Stimulated activated CD4-positive, alpha-beta T cell treated with anti-CD3 and anti-CD28 coated beads, Interleukin-15, amount 100 ng/mL, for 48 hours (primary cell): ENCODE measurements at regions not wholly inside any gene's neighbourhood (a gene's known extent, or its start where the extent isn't known, plus 50 kb on each side); places are given as distances from the start of the nearest gene placed in this dataset.
"Not testable (repeated sequence)": the region's sequence is repeated elsewhere in the genome, so short reads cannot be mapped to it uniquely, and the experiment has no call there.

Experiments
- DNase-seq, 2 donors: peaks; one replicate each; pipeline ENCODE4 v3.0.0-alpha.2; 2020; ENCODE audit warnings: low read depth in 2 of 2

- no peak for DNase-seq
Measured at GRCh38 chr18:38811209-38811608, 1245.6 kb upstream of the CELF4 start.

- no peak for DNase-seq
Measured at GRCh38 chr18:38810789-38811188, 1245.2 kb upstream of the CELF4 start.

GRCh38 chr18:38807915-38808314, 1242.3 kb upstream of the CELF4 start:
- no peak for DNase-seq

GRCh38 chr18:38805256-38805655, 1239.7 kb upstream of the CELF4 start:
- DNase-seq = no peak

GRCh38 chr18:38801640-38802039, 1236.0 kb upstream of the CELF4 start:
- DNase-seq = no peak

GRCh38 chr18:38796762-38797161, 1231.2 kb upstream of the CELF4 start:
- no peak for DNase-seq

GRCh38 chr18:38792731-38793130, 1227.1 kb upstream of the CELF4 start:
- no peak for DNase-seq

GRCh38 chr18:38790786-38791185, 1225.2 kb upstream of the CELF4 start:
- no peak for DNase-seq

- no peak for DNase-seq
Measured at GRCh38 chr18:38790303-38790702, 1224.7 kb upstream of the CELF4 start.

GRCh38 chr18:38789141-38789540, 1223.5 kb upstream of the CELF4 start:
- no peak for DNase-seq

GRCh38 chr18:38786906-38787305, 1221.3 kb upstream of the CELF4 start:
- no peak for DNase-seq

- DNase-seq = not testable (repeated sequence)
Measured at GRCh38 chr18:38771620-38772019, 1206.0 kb upstream of the CELF4 start.

- DNase-seq = no peak
Measured at GRCh38 chr18:38768504-38768903, 1202.9 kb upstream of the CELF4 start.

GRCh38 chr18:38759457-38759856, 1193.9 kb upstream of the CELF4 start:
- DNase-seq = no peak

- no peak for DNase-seq
Measured at GRCh38 chr18:38756436-38756835, 1190.8 kb upstream of the CELF4 start.

GRCh38 chr18:38752430-38752829, 1186.8 kb upstream of the CELF4 start:
- no peak for DNase-seq

GRCh38 chr18:38751898-38752297, 1186.3 kb upstream of the CELF4 start:
- DNase-seq = no peak

GRCh38 chr18:38751211-38751610, 1185.6 kb upstream of the CELF4 start:
- DNase-seq = no peak

GRCh38 chr18:38750751-38751150, 1185.2 kb upstream of the CELF4 start:
- DNase-seq = no peak

- no peak for DNase-seq
Measured at GRCh38 chr18:38747153-38747552, 1181.6 kb upstream of the CELF4 start.

GRCh38 chr18:38720181-38720580, 1154.6 kb upstream of the CELF4 start:
- not testable (repeated sequence) for DNase-seq

GRCh38 chr18:38718365-38718901, 1152.8 kb upstream of the CELF4 start:
- no peak for DNase-seq

GRCh38 chr18:38709122-38709521, 1143.5 kb upstream of the CELF4 start:
- DNase-seq = no peak

GRCh38 chr18:38706373-38706772, 1140.8 kb upstream of the CELF4 start:
- no peak for DNase-seq
